Stimulated activated CD4-positive, alpha-beta T cell treated with anti-CD3 and anti-CD28 coated beads, Interleukin-2, amount 100 ng/mL, for 24 hours (primary cell): ENCODE measurements at regions not wholly inside any gene's neighbourhood (a gene's known extent, or its start where the extent isn't known, plus 50 kb on each side); places are given as distances from the start of the nearest gene placed in this dataset.

Experiments used
- DNase-seq, 2 donors: peaks; one replicate each; pipeline ENCODE4 v3.0.0-alpha.2; 2020

DNA sequence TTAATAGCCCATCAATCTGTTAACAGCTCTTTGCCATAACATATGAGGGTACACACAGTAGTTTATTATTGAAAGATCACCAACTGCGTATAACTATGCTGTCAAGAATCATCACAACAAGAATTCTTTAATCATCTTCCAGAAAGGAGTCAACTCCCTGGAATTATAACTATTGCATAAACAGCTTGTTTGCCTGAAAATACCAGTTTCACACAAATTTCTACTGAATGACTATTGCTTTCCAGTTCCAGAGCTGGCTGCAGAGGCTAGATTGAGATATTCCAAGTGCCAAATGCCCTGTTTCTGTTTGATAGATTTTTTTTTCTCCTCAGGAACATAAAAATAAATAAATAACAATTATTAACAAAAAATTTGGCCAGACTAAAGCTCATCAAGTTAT is 444.7 kb downstream of the TLE1 start:
- DNase-seq = no peak

GRCh38 chr9:81242866-81243265 is 446.5 kb downstream of the TLE1 start:
- no peak for DNase-seq

DNA sequence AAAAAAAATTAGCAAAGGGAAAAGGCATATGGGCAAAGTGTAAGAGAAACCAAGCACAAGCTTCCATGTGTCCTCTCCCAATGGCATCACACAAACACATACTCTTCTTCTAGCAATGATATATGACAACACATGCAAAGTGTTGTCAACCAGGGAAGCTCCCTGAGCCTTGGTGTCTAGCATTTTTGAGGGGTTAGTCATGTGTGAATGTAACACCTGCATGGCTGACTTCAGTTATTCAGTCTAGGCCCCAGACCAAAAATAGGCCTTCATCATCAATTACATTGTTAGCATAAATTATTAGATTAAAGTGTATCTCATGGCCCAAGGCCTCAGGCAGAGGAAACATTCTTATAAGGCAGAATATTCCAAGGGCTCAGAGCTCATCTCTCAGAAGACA is 450.0 kb downstream of the TLE1 start:
- no peak for DNase-seq

GRCh38 chr9:81237565-81238231 is 451.6 kb downstream of the TLE1 start:
- no peak for DNase-seq

DNA sequence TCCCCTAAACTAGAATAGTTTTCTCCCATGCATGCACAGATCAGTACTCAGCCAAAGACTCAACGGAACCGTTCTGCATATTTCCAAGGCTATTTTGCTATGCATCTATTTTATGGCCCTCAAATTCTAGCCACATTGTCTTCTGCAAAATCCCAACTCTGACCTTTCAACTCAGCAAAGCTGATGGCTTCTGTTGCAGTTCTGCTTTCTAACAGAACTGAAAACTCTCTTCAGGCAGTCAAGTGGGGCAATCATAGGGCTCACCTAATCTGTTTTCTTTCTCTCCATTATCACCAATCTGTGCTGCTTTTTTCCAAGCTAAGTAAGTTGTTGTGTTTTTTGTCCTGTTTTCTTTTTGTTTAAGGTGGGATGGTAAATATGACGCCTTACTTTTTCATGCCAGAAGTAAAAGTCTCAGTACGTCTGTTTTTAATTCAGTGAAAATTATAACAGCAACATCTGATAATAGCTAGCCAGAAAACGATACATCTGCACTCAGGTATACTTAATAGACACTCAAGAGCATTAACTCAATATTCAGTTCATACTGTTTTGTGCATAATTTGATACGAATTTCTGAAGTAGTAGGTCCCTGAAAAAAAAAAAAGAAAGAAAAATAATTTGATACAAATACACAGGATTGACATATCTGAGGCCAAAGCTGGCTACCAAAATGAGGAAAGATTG is 454.3 kb downstream of the TLE1 start:
- DNase-seq = no peak

- no peak for DNase-seq
Measured at GRCh38 chr9:81231011-81231410, 458.3 kb downstream of the TLE1 start.

DNA sequence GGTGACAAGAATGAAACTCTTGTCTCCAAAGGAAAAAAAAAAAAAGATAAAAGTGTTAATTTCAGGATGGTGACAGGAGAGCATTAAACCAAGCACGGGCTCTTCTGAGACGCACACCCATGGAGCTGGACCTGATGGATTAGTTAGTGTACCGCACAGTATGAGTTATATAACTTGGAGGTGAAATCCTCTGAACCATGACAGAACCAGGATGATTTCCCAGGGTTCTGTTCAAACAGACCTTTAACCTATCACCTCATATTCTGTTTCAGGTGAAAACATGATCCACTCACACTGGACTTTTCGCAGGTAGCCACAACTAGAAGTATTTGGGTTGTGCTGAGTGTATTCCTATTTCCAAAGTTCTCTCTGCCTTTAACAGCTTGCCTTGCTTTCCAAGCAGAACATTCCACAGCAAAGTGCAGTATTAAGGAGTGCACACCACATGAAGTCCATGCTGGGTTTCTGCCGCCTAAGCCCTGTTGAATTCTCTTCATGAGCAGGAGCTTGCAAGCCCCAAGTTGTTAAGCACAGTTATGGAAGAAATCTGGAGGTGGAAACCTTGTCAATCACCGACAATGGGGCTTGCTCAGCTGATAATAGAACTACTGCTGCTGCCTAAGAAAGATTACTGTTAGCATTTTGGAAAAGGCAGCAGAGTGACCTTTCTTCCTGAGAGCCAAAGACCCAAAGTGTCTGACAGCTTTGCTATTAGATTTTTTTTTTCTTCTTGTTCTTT is 461.7 kb downstream of the TLE1 start:
- DNase-seq = no peak

GRCh38 chr9:81225596-81225995 is 463.8 kb downstream of the TLE1 start:
- no peak for DNase-seq

- no peak for DNase-seq
Measured at GRCh38 chr9:81224166-81225081, 464.9 kb downstream of the TLE1 start.

GRCh38 chr9:81214975-81215374 is 474.4 kb downstream of the TLE1 start:
- no peak for DNase-seq

DNA sequence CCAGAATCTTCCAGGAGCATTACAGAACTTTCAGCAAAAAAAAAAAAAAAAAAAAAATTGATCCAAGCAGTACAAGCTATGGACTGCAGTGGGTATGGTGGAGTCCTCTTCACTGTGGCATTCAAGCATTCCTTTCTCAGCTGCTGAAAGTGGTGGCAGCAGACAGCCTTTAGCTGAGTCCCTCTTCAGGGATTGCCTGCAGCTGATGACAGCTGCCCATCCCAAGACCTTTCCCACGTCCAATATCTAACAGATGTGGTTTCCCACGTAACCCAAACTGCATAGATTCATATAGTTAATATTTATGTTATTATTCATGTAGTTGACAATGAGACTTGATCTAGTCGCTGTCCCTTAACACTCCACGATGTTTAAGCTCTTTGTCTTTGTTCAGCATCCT is 475.9 kb downstream of the TLE1 start:
- no peak for DNase-seq

- no peak for DNase-seq
Measured at GRCh38 chr9:81211741-81212140, 477.6 kb downstream of the TLE1 start.

DNA sequence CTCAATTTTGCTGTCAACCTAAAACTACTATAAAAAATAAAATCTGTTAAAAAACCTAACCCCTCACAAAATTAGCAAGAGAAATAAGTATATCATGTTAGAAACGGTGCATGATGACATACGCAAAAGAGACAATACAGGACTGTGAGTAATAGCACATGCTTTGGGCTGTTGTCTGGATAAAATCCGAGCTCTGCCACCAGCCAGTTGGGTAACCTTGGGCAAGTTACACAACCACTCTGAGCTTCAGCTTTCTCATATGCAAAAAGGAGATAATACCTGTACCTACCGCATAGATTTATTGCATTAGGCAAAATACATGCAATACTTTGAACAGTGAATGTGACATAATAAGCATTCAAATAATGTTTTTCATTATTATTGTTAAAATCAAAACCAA is 481.7 kb downstream of the TLE1 start:
- no peak for DNase-seq

DNA sequence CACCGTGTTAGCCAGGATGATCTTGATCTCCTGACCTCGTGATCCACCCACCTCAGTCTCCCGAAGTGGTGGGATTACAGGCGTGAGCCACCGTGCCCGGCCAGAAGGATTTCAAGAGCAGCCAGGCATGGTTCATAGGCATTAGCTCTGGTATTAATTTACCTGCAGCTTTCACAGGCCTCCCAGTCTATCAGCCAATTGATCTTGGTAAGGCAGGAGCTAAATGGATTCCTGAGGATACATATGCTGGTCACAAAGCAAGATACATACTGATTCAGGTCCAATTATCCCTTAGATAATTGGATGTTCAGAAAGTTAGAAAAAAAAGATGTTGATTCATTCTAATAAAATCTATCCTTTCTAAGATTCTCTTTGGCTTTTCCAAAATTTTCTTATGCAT is 487.1 kb downstream of the TLE1 start:
- DNase-seq = no peak

GRCh38 chr9:81195206-81195605 is 494.1 kb downstream of the TLE1 start:
- no peak for DNase-seq

DNA sequence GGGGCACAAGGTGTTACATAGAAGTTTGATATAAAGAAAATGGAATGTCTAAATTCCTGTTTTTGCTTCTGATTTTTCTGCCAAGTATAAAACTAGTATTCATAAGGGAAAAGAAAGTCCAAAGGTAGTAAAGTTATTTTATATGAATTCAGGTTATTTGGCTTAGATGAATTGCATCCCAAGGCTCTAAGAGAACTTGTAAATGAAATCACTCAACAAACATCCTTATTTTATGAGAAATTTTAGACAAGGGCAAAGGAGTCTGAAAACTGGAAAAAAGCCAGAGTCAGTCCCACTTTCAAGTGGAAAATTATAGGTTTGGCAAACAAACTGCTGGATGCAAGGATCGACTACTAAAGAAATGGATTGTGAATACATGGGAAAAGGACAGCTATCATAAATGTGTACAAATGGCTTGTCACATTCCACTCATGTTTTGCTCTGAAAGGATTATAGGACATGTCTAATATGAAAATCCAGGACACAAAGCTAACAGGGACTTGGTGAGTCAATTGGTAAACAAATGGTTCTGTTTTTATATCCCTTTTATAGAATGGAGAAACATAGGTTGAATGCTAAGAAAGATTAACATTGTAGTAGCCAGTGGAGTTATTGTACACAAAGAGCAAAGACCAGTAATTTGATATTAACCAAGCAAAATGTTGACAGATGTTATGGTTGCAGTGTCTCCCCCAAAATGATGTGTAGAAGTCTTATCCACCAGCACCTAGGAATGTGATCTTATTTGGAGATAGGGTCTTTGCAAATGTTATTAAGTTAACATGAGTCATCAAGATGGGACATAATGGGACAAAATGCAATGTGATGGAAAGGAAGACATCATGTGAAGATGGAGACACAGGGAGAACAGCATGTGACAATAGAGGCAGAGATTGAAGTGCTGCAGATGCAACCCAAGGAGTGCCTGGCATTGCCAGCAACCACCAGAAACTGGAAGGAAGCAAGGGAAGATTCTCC is 495.7 kb downstream of the TLE1 start:
- DNase-seq = no peak

GRCh38 chr9:81191222-81191621 is 498.1 kb downstream of the TLE1 start:
- no peak for DNase-seq

DNA sequence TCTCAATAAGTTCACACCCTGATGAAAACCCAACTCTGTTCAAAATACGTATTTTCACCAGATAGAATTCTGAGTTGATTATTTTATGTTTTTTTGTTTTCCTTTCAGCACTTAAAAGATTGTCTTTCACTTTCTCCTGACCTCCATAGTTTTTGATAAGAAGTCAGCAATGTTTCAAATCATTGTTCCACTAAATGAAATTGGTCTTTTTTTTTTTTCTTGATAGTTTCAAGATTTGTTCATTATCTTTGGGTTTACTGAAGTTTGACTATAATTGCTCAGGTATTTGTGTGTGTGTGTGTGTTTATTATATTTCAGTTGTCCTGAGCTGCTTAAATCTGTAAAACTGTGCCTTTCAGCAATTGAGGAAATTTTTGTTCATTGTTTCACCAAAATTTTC is 498.7 kb downstream of the TLE1 start:
- DNase-seq = no peak

DNA sequence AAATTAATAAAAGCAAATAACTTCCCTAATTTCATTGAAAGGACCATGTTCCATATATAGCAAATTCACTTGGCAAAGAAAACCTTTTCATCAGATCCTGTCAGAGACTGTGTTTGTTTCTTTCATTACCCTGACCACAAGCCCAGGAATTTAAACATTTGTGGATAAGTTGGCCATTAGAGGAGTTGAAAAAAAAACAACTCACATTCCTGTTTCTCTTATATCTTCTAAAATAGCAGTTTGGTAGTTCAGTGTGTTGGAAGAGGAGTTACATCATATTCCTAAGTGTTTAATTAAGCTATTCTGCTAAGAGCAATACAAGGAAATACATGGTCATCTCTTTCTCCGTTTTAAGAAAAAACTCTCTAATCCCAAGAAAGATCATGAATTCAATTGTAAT is 505.6 kb downstream of the TLE1 start:
- DNase-seq = no peak

- DNase-seq = no peak
Measured at GRCh38 chr9:81182431-81182830, 506.9 kb downstream of the TLE1 start.

GRCh38 chr9:81174023-81174422 is 515.3 kb downstream of the TLE1 start:
- no peak for DNase-seq

DNA sequence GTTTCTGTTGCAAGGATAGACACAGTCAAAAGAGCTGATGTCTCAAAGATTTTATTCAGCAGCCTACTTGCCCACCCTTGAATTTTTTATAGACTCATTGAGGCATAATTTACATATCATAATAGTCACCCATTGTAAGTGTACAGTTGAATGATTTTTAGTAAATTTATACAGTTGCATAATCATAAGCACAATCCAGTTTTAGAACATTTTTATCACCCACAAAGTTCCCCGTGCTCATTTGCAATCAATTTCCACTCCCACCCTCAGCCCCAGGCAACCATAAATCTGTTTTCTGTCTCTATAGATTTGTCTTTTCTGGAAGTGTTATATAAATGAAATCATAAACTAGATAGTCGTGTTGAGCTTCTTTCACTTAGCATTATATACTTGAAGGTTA is 517.7 kb downstream of the TLE1 start:
- no peak for DNase-seq
